Neural progenitor cell (in vitro differentiated cells): ENCODE measurements at regions not wholly inside any gene's neighbourhood (a gene's known extent, or its start where the extent isn't known, plus 50 kb on each side); places are given as distances from the start of the nearest gene placed in this dataset.

Experiments used
- CTCF ChIP-seq: fragments of 200-600 bp; sonication (generic); IDR thresholded peaks from 2 replicates; pipeline ENCODE4 v1.5.1; 2017; ENCODE audit warnings: antibody characterized with exemption, mild to moderate bottlenecking
- EZH2 ChIP-seq: fragments of 200-600 bp; sonication (generic); IDR thresholded peaks from 2 replicates; pipeline ENCODE4 v1.6.1; 2017; ENCODE audit warnings: antibody characterized with exemption, mild to moderate bottlenecking, moderate library complexity

GRCh38 chr15:85316244-85316934 is 64.0 kb upstream of the AKAP13 start:
- TF ChIP-seq CTCF (no peak), EZH2 (no peak)
